ENCODE measurements at regions not wholly inside any gene's neighbourhood (a gene's known extent, or its start where the extent isn't known, plus 50 kb on each side); places are given as distances from the start of the nearest gene placed in this dataset.

DNA sequence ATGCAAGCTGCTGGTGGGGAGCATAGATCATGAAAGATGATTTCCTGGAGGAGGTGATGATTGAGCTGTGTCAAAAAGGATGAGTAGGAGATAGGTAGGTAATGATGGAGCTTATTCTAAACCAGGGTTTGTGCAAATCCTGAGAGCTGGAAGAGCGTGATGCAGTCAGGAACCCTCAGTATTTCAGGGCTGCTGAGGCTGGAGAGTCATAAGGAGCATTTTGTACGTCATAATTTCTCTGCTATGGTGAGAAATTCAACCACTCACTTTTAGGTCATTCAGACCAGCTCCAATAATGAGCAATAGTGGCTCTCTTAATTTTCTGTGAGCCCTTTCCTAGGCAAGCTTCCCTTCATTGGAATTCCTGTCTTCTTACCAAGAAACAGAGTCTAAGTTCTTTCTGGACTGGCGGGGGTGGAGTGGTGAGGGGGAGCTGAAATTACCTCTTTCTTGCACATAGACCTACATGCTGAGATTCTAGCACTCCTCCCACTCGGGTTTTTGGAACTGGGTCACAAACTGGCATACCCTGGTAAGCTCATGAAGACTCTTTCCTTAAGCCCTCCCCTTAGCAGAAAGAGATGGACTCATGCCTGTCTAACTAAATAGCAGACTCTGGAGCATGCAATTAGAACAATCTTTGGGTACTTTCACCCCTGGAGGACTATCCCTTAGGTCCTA is 62.2 kb upstream of the MYCBP2 start:
- TF ChIP-seq, protein P1, sequence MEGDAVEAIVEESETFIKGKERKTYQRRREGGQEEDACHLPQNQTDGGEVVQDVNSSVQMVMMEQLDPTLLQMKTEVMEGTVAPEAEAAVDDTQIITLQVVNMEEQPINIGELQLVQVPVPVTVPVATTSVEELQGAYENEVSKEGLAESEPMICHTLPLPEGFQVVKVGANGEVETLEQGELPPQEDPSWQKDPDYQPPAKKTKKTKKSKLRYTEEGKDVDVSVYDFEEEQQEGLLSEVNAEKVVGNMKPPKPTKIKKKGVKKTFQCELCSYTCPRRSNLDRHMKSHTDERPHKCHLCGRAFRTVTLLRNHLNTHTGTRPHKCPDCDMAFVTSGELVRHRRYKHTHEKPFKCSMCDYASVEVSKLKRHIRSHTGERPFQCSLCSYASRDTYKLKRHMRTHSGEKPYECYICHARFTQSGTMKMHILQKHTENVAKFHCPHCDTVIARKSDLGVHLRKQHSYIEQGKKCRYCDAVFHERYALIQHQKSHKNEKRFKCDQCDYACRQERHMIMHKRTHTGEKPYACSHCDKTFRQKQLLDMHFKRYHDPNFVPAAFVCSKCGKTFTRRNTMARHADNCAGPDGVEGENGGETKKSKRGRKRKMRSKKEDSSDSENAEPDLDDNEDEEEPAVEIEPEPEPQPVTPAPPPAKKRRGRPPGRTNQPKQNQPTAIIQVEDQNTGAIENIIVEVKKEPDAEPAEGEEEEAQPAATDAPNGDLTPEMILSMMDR (conservative IDR thresholded peaks at IDR 0.05), result no peak
- no peak for TF ChIP-seq ZFX (IDR thresholded peaks at IDR 0.05)
- H3K27ac ChIP-seq, result no peak overlapping the region

DNA sequence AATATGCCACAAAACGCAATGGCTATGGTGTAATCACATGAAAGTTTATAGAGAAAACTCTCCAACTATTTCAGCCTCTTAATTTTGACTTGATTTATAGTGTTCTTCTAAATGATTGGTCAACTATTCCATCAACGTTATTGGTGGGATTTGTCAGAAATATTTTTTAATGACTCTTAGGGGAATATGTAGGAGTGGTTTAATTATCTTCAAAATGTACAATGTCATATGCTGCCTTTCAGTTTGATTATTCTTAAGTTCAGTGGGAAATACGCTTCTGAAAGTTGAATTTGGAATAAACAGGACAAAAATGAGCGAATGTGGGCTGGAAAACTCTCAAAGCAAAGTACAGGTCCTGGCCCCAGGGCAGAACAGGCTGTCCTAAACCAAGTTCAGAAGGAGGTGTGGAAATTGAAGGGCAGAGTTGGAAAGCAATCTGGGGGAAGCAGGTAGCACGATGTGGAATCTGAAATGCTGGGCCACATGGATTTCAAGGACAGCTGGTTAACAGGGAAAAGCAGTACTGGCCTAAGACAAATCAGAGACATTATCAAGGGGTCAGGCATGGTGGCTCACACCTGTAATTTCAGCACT is 60.8 kb upstream of the MYCBP2 start:
- no peak overlapping the region for H3K27ac ChIP-seq
- TF ChIP-seq ZFX (IDR thresholded peaks at IDR 0.05), result no peak
- TF ChIP-seq, protein P1 (conservative IDR thresholded peaks at IDR 0.05), result no peak

DNA sequence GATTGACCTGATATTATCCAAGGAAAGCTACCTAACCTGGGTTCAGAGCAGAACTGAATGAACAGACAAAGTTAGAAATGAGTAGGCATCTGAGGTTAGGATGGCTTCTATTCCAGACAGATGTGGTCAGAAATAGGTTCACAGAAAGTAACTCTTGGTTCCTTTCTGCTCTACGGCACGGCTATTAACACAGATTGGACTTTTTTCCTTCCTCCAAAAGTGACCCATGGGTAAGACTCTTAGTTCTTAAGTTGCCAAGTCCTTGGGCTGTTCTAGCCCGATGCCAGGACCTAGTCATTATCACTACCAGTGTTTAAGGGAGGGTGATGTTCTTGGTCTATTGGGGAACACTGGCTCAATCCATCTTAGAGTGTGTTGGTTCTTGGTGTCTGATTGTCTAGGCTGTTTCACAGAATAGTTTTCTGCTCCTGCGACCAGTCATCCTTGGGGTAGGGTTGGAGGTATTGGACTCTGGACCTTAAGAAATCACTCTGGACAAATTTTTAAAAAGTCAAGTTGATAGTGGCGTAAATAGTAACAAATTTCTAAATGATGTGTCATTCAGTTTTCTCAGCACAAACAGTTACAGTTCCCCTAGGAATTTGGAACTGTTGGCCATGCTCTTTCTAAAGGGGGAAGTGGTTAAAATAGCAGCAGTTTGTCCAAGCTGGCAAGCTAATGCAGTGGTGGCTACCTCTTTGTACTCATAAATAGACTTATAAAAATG is 60.1 kb upstream of the MYCBP2 start:
- H3K27ac ChIP-seq, result no peak overlapping the region
- TF ChIP-seq, protein P1 (conservative IDR thresholded peaks at IDR 0.05), result no peak
- no peak for TF ChIP-seq ZFX (IDR thresholded peaks at IDR 0.05)

DNA sequence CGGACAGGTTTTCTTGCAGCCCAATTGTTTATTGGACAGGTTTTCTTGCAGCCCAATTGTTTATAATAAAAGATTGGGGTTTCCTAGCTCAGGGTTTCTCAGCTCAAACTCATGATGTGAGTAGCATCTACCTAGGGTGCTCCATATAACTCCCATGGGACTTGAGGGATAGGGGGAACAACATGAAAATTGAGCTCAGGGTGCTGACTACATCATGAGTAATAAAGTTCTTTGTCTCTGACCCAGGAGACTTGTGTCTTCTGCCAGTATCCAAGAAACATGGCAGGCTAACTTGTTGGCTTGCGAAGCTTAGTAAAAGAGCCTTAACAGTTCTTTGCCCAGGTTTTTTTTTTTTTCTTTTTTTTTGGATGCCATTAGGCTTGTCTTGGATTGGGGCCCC is 59.2 kb upstream of the MYCBP2 start:
- no peak for TF ChIP-seq ZFX (IDR thresholded peaks at IDR 0.05)
- TF ChIP-seq, protein P1 (conservative IDR thresholded peaks at IDR 0.05), result no peak
- H3K27ac ChIP-seq, result no peak overlapping the region

DNA sequence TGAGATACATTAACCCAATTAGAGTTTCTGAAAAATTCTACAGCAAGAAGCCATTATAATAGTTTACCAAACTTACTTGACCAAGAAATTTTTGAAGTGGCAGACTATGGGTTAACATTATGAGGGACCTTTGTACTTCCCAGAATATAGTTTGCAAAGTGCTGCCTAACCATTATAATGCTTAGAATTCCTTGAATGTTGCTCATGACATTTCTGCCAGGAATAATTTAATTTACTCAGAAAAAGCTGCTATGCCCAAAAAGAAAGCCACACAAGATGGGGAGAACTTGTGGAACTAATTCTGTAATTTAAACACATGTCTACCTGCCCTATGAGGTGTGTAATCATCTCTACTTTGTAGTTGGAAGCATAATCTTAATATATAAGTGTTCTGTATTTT is 58.1 kb upstream of the MYCBP2 start:
- TF ChIP-seq, protein P1 (conservative IDR thresholded peaks at IDR 0.05), result no peak
- H3K27ac ChIP-seq, result no peak overlapping the region

DNA sequence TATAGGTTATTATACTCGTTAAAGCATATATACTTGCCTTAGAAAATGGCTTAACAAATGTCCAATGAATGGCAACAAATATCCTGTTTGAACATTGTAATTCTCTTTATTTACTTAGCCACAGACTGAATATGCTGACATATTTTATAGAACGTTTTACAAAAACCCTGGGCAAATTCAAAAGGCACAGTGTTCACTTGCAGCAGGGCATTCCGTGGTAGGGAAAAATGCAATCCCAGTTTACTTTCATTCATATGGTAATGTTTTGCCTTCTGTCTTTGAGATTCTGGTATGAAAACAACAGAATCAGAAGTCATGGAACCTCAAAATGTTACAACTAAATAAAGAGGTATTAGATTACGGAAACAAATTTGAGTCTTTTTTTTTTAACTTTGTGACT is 56.2 kb upstream of the MYCBP2 start:
- no peak overlapping the region for H3K27ac ChIP-seq
- TF ChIP-seq, protein P1 (conservative IDR thresholded peaks at IDR 0.05), result no peak
- TF ChIP-seq ZFX (IDR thresholded peaks at IDR 0.05), result no peak

DNA sequence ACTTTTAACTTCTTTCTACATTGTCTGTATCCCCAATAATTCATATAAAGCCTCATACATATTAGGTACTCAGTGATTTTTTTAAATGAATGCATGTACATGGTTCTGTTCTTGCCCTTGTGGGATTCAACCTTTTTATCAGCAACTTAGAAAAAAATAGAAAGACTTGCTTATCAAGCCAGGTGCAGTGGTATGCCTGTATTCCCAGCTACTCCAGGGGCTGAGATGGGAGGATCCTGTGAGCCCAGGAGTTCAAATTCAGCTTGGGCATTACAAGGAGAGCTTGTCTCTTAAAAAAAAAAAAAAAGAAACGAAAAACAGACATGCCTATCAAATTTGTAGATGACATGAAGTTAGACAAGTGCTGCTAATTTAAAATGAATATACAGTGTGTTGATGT is 54.2 kb upstream of the MYCBP2 start:
- H3K27ac ChIP-seq, result no peak overlapping the region
- TF ChIP-seq ZFX (IDR thresholded peaks at IDR 0.05), result no peak
- TF ChIP-seq, protein P1 (conservative IDR thresholded peaks at IDR 0.05), result no peak

All from C4-2B (cell line).